ENCODE measurements at regions not wholly inside any gene's neighbourhood (a gene's known extent, or its start where the extent isn't known, plus 50 kb on each side); places are given as distances from the start of the nearest gene placed in this dataset.
A peak's percentile ranks its signal among the peaks of the same experiment; 100 is the strongest.

DNA sequence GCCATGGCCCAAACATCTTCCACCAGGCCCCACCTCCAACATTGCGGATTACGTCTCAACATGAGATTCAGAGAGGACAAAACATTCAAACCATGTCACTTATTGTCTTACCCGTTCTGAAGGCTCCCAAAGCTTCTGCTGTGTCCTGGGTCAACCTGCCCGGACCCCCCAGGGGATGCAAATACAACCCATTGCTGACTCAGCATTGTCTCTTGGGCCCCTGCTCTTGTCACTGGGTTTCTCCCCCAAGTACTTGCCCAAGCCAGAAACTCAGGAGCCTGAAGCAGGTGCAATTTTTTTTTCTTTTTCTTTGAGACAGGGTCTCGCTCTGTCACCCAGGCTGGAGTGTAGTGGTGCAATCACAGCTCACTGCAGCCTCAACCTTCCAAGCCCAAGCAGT, 144.5 kb downstream of the KCTD15 start:
- no peak for DNase-seq (ENCODE audit: low spot score in 2 of 2)
- no peak for FAIRE-seq

- DNase-seq (ENCODE audit: low spot score in 2 of 2) (no peak), FAIRE-seq (no peak)
These were observed 150.0 kb downstream of the KCTD15 start for GRCh38 chr19:33946535-33947264.

DNA sequence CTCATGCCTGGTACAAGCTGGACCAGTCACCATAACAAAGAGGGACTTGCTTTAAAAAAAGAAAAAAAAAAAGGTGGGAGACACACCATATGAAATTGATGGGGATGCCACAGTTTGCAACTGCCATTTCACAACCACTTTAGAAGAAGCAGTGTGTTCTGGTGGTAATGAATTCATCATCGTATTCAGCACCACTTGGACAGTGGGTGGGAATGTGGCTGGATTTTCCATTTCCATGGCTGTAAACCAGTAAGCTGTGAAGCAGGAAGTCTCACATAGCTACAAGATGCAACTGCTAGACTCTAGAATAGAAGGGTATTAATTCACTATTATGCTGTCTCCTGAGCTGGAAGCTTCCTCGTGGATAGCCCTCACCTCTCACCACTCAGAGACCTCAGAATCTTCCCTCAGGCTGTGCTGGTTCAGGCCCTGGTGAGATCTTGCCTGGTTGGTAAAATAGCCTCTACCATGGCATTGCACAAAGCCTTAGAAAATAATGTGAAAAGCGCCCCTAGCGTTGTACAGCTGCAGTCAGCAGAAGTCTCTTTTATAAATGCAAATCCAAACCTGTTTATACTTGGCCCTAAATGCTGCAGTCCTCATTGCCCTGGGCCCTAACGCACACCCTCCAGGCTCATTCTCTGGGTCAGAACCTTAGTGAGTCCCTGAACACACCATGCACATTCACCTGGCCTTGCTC, 150.7 kb downstream of the KCTD15 start:
- DNase-seq (ENCODE audit: low spot score in 2 of 2): no peak
- no peak for FAIRE-seq

GRCh38 chr19:33948651-33949335, 152.1 kb downstream of the KCTD15 start:
- FAIRE-seq (no peak), DNase-seq (ENCODE audit: low spot score in 2 of 2) (no peak)

- DNase-seq (ENCODE audit: low spot score in 2 of 2) (no peak), FAIRE-seq (no peak)
These were observed 153.6 kb downstream of the KCTD15 start for GRCh38 chr19:33950091-33950750.

DNA sequence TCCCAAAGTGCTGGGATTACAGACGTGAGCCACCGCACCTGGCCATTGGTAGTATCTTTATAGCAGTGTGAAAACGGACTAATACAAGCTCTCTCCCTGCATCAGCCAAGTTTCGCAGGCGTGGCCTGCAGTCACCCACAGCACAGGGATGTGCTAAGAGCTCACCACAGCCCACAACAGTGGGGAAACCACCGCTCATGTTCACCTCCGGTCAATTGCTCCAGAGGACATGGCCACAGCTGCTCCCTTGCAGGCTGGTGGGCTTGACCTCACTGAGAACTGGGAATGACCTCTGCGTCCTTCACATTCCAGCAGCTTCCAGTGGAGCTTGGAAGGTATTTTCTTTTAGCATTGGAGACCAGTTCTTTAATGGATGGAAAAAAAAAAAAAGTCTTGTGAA, 156.4 kb downstream of the KCTD15 start:
- DNase-seq (ENCODE audit: low spot score in 2 of 2) (no peak), FAIRE-seq (no peak)

DNA sequence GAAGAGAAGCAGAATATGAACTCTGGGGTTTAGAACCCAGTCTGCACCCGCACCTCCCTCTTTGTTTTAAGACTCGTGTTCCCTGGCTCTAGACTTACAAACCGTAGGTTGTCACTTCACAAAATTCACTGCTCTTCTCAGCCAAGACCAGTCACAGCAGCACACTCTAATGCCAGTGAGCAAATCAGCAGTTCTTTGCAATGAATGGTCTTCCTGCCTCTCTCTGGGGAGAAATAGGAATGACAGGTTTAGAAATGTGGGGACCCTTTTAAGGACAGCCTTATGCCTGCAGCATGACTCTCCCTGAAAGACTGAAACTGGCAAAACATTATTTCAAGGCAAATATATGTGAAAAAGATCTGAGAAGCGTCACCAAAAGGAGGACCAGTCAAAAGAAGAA, 156.9 kb downstream of the KCTD15 start:
- FAIRE-seq (no peak), DNase-seq (ENCODE audit: low spot score in 2 of 2) (no peak)

DNA sequence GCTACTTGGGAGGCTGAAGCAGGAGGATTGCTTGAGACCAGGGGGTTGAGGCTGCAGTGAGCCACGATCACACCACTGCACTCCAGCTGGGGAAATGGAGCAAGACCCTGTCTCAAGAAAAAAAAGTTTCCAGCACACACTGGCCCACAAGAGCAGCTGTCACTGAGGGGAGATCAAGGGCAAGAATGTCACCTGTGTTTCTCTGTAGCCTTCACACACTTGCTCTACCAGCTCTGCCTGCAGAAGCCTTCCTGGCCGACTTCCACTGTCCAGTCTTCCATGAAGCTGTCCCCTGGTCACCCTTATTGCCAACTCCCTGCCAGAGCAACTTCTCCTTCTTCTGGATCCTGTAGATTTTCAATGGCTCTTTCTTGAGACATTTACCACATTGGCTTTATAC, 158.0 kb downstream of the KCTD15 start:
- FAIRE-seq: no peak

GRCh38 chr19:33956941-33957340, 160.3 kb downstream of the KCTD15 start:
- no peak for FAIRE-seq
- no peak for DNase-seq (ENCODE audit: low spot score in 2 of 2)

More for the DNA sequence above, 158.0 kb downstream of the KCTD15 start:
- DNase-seq (ENCODE audit: low spot score in 2 of 2): no peak

DNA sequence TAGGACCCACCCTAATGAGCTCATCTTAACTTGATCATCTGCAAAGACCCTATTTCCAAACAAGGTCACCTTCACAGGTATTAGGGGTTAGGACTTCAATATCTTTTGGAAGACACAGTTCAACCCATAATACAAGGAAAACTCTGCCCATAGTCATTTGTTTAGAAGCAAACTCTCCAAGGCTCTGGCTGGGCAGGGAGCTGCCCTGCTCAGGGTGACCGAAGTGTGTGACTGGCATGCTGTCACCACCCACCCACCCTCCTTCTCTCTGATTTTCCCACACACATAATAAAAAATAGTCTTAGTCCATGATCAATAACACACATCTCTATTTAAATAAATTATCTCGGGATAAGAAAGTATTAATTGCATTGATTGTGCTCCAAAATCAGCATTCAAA, 161.1 kb downstream of the KCTD15 start:
- DNase-seq (ENCODE audit: low spot score in 2 of 2): no peak
- no peak for FAIRE-seq

GRCh38 chr19:33960566-33960965, 163.9 kb downstream of the KCTD15 start:
- FAIRE-seq: no peak
- DNase-seq (ENCODE audit: low spot score in 2 of 2): no peak

DNA sequence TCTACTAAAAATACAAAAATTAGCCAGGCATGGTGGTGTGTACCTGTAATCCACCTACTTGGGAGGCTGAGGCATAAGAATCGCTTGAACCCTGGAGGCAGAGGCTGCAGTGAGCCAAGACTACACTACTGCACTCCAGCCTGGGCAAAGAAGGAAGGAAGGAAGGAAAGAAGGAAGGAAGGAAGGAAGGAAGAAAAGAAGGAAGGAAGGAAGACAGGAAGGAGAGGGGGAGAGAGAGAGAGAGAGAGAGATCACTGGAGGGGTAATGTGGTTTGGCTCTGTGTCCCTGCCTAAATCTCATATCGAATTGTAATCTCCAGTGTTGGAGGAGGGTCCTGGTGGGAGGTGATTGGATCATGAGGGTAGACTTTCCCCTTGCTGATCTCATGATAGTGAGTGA, 165.5 kb downstream of the KCTD15 start:
- FAIRE-seq (no peak), DNase-seq (ENCODE audit: low spot score in 2 of 2) (no peak)

DNA sequence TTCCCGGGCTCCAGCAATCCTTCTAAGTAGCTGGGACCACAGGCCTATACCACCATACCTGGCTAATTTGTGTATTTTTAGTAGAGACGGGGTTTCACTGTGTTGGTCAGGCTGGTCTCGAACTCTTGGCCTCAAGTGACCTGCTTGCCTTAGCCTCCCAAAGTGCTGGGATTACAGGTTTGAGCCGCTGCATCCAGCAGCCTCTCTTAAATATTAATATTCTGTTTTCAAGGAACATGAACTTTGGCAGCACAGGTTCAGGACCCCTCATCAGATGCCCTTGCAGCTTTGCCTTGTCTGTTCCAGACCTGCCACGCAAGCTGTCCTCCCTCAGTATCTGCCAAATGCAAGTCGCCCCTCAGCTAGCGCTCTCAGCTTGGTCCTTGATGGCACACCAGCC, 166.8 kb downstream of the KCTD15 start:
- no peak for DNase-seq (ENCODE audit: low spot score in 2 of 2)
- FAIRE-seq: no peak

- DNase-seq (ENCODE audit: low spot score in 2 of 2): no peak
- FAIRE-seq: no peak
These were observed 174.4 kb downstream of the KCTD15 start for GRCh38 chr19:33971073-33971472.

DNA sequence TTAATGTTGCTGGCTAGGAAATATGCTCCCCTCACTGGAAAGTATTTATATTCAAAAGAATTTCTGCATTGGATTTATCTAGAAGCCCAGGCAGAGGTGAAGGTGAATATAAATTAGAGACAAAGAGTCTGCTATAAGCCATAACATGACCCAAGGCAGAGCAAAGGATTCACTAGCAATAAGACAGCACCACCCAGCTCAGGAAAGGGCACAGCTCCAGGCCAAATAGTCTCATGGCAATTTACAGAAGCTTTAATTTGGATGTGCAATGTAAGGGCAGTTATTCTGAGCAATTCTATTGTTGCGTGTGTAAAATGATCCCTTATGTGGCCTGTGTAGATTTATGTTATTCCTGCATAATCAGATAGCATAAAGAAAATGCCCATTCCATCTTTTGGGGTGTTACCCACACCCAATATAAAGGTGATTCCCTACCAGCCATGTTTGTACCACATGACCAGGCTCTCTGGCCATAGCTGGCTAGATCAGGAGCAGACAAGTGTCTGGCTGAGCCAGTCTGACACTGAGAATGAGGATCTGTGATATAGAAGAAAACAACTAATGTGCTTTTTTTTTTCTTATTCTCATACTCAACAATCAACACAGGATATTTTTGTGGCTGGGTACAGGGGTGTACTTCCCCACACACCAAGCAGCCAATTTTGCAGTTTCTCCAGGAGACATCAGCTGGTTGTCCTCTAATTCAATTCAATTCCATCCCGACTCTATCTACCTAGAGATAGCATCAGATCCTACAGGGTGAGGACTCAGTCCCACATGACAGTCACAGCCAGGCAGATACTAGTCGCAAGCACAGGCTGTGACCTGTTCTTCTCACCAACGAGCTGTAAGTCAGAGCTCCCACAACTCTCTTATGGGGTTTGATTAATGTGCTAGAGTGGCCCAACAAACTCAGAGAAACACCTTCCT, 181.4 kb downstream of the KCTD15 start:
- FAIRE-seq: no peak
- no peak for DNase-seq (ENCODE audit: low spot score in 2 of 2)

- no peak for DNase-seq (ENCODE audit: low spot score in 2 of 2)
- FAIRE-seq: no peak
These were observed 186.0 kb downstream of the KCTD15 start for GRCh38 chr19:33982706-33983105.

DNA sequence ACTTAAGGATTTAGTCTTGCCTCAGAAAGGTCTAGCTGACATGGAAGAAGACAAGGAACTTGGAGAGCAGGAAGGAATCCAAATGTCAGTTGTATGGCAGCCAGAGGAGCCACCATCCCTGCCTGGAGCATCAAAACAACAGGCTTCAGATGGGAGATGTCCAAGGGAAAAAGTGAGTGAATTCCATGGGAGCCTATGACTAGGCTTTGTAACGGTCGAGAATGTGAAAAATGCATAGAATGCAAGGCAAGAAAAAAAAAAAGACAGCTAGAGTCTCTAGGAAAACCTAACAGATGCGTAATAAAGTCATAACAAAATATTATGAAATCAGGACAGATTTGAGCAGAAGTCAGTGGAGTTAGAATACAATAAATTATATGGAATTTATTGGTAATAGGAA, 183.7 kb upstream of the LSM14A start:
- no peak for FAIRE-seq
- no peak for DNase-seq (ENCODE audit: low spot score in 2 of 2)

DNA sequence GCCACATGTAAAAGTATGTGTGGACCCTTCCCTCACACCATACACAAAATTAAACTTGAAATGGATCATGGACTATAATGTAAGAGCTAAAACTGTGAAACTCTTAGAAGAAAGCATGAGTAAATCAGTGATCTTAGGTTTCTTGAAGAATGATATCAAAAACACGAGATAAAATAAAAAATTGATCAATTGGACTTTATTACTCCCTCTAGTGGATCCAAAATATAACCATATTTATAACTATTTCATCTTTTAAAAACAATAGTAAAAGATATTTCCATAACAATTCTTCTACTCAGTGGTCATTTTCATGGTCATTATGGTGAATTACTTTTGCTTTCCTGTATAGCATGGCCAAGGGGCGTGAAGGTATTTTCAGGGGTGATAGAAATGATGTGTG, 174.6 kb upstream of the LSM14A start:
- no peak for DNase-seq (ENCODE audit: low spot score in 2 of 2)
- FAIRE-seq: no peak

- no peak for FAIRE-seq
- DNase-seq (ENCODE audit: low spot score in 2 of 2): no peak
These were observed 174.0 kb upstream of the LSM14A start for GRCh38 chr19:33998302-33998701.

GRCh38 chr19:33998739-33999345, 173.5 kb upstream of the LSM14A start:
- peak; percentile 72 for FAIRE-seq
- DNase-seq (ENCODE audit: low spot score in 2 of 2): no peak
